Keratinocyte (primary cell): ENCODE measurements at regions not wholly inside any gene's neighbourhood (a gene's known extent, or its start where the extent isn't known, plus 50 kb on each side); places are given as distances from the start of the nearest gene placed in this dataset.

Experiments used
- DNase-seq: peaks from one replicate; pipeline ENCODE4 v3.0.0-alpha.2; 2011; ENCODE audit warnings: low read depth, missing footprints, low spot score
- FAIRE-seq: peaks from 2 replicates; lab custom pipeline; 2011; peaks lifted over from hg19 to GRCh38; lab: Jason Lieb, UNC
- H2AFZ ChIP-seq: 2 replicates; pipeline ENCODE4 v1.6.0; 2012; ENCODE audit warnings: low read length, control low read depth, inconsistent platforms; ENCODE audit not compliant: control insufficient read depth
- H3K27ac ChIP-seq: 2 replicates; pipeline ENCODE4 v1.5.1; 2011; ENCODE audit warnings: low read length; ENCODE audit not compliant: control insufficient read depth, insufficient read depth
- H3K27me3 ChIP-seq: 3 replicates; pipeline ENCODE4 v1.6.0; 2011; ENCODE audit warnings: low read length; ENCODE audit not compliant: control insufficient read depth, insufficient read depth; ENCODE audit errors: extremely low read depth
- H3K36me3 ChIP-seq, 2 experiments: 2 replicates in 1 of 2; 3 replicates in 1 of 2; pipeline ENCODE4 v1.5.1; 2011; ENCODE audit warnings: low read length in 2 of 2, mild to moderate bottlenecking in 1 of 2; ENCODE audit not compliant: control insufficient read depth in 2 of 2, insufficient read depth in 2 of 2; ENCODE audit errors: extremely low read depth in 1 of 2
- H3K4me1 ChIP-seq: 3 replicates; pipeline ENCODE4 v1.5.1; 2011; ENCODE audit warnings: low read length; ENCODE audit not compliant: control insufficient read depth, insufficient read depth; ENCODE audit errors: extremely low read depth
- H3K4me2 ChIP-seq: 3 replicates; pipeline ENCODE4 v1.6.0; 2011; ENCODE audit warnings: low read depth, low read length; ENCODE audit not compliant: control insufficient read depth, insufficient read depth; ENCODE audit errors: extremely low read depth
- H3K4me3 ChIP-seq, 3 experiments: fragments of 200-600 bp in 1 of 3; sonication (generic) in 1 of 3; 2 replicates in 2 of 3; 3 replicates in 1 of 3; pipeline ENCODE4 v1.5.1; 2011 to 2016; ENCODE audit warnings: low read length in 3 of 3, mild to moderate bottlenecking in 3 of 3, control low read depth in 2 of 3, inconsistent platforms in 1 of 3, low read depth in 1 of 3, mixed read lengths in 1 of 3, mixed run types in 1 of 3, moderate library complexity in 1 of 3; ENCODE audit not compliant: control insufficient read depth in 2 of 3, insufficient read depth in 2 of 3; ENCODE audit errors: extremely low read depth in 1 of 3
- H3K79me2 ChIP-seq: 2 replicates; pipeline ENCODE4 v1.6.0; 2012; ENCODE audit warnings: low read length; ENCODE audit not compliant: control insufficient read depth, insufficient read depth
- H3K9ac ChIP-seq: 3 replicates; pipeline ENCODE4 v1.6.0; 2011; ENCODE audit warnings: low read length; ENCODE audit not compliant: control insufficient read depth, insufficient read depth; ENCODE audit errors: extremely low read depth
- H3K9me1 ChIP-seq: 3 replicates; pipeline ENCODE4 v1.6.0; 2011; ENCODE audit warnings: low read length; ENCODE audit not compliant: control insufficient read depth, insufficient read depth; ENCODE audit errors: extremely low read depth
- H3K9me3 ChIP-seq: 2 replicates; pipeline ENCODE4 v1.5.1; 2012; ENCODE audit warnings: low read depth, low read length; ENCODE audit not compliant: control insufficient read depth
- H4K20me1 ChIP-seq: 3 replicates; pipeline ENCODE4 v1.6.0; 2011; ENCODE audit warnings: low read length; ENCODE audit not compliant: control insufficient read depth, insufficient read depth; ENCODE audit errors: extremely low read depth
- CTCF ChIP-seq, 3 experiments: IDR thresholded peaks in 1 of 3; conservative IDR thresholded peaks in 1 of 3; optimal IDR thresholded peaks in 1 of 3; 2 replicates in 2 of 3; 3 replicates in 1 of 3; pipeline versions ENCODE3 to v1.5.1; 2011; ENCODE audit warnings: low read length in 3 of 3, mild to moderate bottlenecking in 3 of 3, moderate library complexity in 2 of 3, control low read depth in 1 of 3, inconsistent platforms in 1 of 3; ENCODE audit not compliant: insufficient read depth in 2 of 3; ENCODE audit errors: extremely low read depth in 1 of 3
- EZH2 ChIP-seq: IDR thresholded peaks from one replicate; pipeline ENCODE4 v1.6.1; 2012; ENCODE audit warnings: inconsistent platforms, mild to moderate bottlenecking, low read length, moderate library complexity
- dilution Hi-C: fragments of 300-500 bp; cut with MboI; formaldehyde crosslinking; loops from one replicate; pipeline ENCODE4 v1.7.0; 2020; ENCODE audit warnings: low sequenced_read_pairs; ENCODE audit not compliant: extremely low pct_ligation_motif_present

DNA sequence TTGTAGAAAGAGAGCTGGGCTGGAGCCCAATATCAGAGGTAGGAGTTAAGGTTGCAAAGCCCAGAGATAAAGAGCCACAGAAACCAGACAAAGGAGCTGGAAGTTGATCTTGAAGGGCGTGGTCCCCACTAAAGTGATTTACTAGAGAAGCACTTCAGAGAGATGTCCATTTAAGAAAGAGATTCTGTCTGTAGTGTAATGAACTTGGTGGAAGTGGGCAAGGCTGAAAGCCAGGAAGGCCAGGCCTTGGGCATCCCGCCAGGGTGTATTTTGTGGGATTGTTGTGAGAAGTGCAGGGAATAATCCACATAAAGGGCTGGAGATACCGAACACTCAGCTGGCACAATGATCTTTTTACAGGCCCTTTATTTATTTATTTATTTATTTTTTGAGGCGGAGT, 1398.8 kb downstream of the TBC1D22A start:
- H3K9me3 ChIP-seq: peaks cover 9% of the 10 kb centered on the region
- no peak for DNase-seq
- dilution Hi-C loops: no loop called here
- no peaks in the 10 kb centered on the region for H4K20me1 ChIP-seq
- no peaks in the 10 kb centered on the region for H3K79me2 ChIP-seq
- no peak overlapping the region for H2AFZ ChIP-seq
- no peak overlapping the region for H3K4me2 ChIP-seq
- FAIRE-seq: no peak
- H3K27ac ChIP-seq: no peak overlapping the region
- no peak overlapping the region for H3K9ac ChIP-seq
- TF ChIP-seq CTCF (optimal IDR thresholded peaks at IDR 0.05 in 1 of 3, IDR thresholded peaks at IDR 0.05 in 1 of 3, conservative IDR thresholded peaks at IDR 0.05 in 1 of 3; ENCODE audit: extremely low read depth in 1 of 3, insufficient read depth in 2 of 3, low read length in 3 of 3): no peak
- no peak for TF ChIP-seq EZH2
- no peak overlapping the region for H3K4me3 ChIP-seq
- H3K36me3 ChIP-seq: no peaks in the 10 kb centered on the region
- no peaks in the 10 kb centered on the region for H3K4me1 ChIP-seq
- no peaks in the 10 kb centered on the region for H3K9me1 ChIP-seq
- H3K27me3 ChIP-seq: no peaks in the 10 kb centered on the region

GRCh38 chr22:48157676-48158075, 1395.2 kb downstream of the TBC1D22A start:
- H3K27me3 ChIP-seq: no peaks in the 10 kb centered on the region
- H4K20me1 ChIP-seq: no peaks in the 10 kb centered on the region
- no peak for FAIRE-seq
- H3K4me1 ChIP-seq: no peaks in the 10 kb centered on the region
- H3K79me2 ChIP-seq: no peaks in the 10 kb centered on the region
- no peak overlapping the region for H3K27ac ChIP-seq
- no peak overlapping the region for H3K9ac ChIP-seq
- H3K9me1 ChIP-seq: no peaks in the 10 kb centered on the region
- H3K9me3 ChIP-seq: peaks cover 9% of the 10 kb centered on the region
- no peak for DNase-seq
- no peak overlapping the region for H2AFZ ChIP-seq
- H3K4me3 ChIP-seq: no peak overlapping the region
- H3K4me2 ChIP-seq: no peak overlapping the region
- dilution Hi-C loops: no loop called here
- TF ChIP-seq EZH2 (no peak), CTCF (optimal IDR thresholded peaks at IDR 0.05 in 1 of 3, IDR thresholded peaks at IDR 0.05 in 1 of 3, conservative IDR thresholded peaks at IDR 0.05 in 1 of 3; ENCODE audit: extremely low read depth in 1 of 3, insufficient read depth in 2 of 3, low read length in 3 of 3) (no peak)
- H3K36me3 ChIP-seq: no peaks in the 10 kb centered on the region
